HUES6 (cell line): ENCODE measurements at regions not wholly inside any gene's neighbourhood (a gene's known extent, or its start where the extent isn't known, plus 50 kb on each side); places are given as distances from the start of the nearest gene placed in this dataset.
"Not testable (repeated sequence)": the region's sequence is repeated elsewhere in the genome, so short reads cannot be mapped to it uniquely, and the experiment has no call there.

Experiments
- H3K27ac ChIP-seq: 2 replicates; pipeline ENCODE4 v1.7.0; 2013; ENCODE audit warnings: low read depth, mild to moderate bottlenecking, low read length, inconsistent platforms
- H3K27me3 ChIP-seq: 2 replicates; pipeline ENCODE4 v1.6.1; 2013; ENCODE audit warnings: low read length; ENCODE audit not compliant: control insufficient read depth, insufficient read depth
- H3K36me3 ChIP-seq: 2 replicates; pipeline ENCODE4 v1.6.1; 2013; ENCODE audit warnings: low read length; ENCODE audit not compliant: control insufficient read depth, insufficient read depth
- H3K4me1 ChIP-seq: 2 replicates; pipeline ENCODE4 v1.6.1; 2013; ENCODE audit warnings: low read length; ENCODE audit not compliant: control insufficient read depth, insufficient read depth
- H3K4me3 ChIP-seq: 2 replicates; pipeline ENCODE4 v1.5.1; 2013; ENCODE audit warnings: low read depth, low read length
- H3K9ac ChIP-seq: one replicate; pipeline ENCODE4 v1.6.1; 2013; ENCODE audit warnings: mild to moderate bottlenecking, low read length
- H3K9me3 ChIP-seq: 2 replicates; pipeline ENCODE4 v1.6.1; 2013; ENCODE audit warnings: low read depth, low read length; ENCODE audit not compliant: control insufficient read depth, insufficient read depth

DNA sequence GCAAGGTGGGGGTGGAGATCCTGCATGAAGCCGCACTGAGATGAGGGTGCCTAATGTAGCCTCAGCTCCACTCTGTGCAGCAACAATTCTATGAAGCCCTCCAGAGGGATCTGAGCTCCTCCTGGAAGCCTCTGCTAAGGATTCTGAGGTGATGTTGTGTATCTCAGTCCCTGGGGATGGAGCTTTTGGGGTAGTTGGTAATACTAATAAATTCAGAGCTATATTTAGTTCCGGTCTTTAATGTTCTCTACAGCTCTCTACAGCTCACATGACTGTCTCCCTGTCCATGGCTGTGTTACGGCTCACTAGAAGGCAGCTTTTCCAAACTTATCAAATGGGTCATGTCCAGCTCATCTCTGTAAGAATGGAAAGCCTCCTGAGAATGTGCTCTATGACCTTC is 93.4 kb downstream of the ISX start:
- Histone ChIP-seq H3K36me3 (no peaks in the 10 kb centered on the region), H3K27ac (no peak overlapping the region), H3K27me3 (no peaks in the 10 kb centered on the region), H3K4me1 (peaks cover 7% of the 10 kb centered on the region), H3K9ac (no peak overlapping the region), H3K4me3 (no peak overlapping the region), H3K9me3 (0 out of 2 replicates have a peak, but pooled peaks cover 2% of the 10 kb centered on the region)

GRCh38 chr22:35160268-35160667 is 94.3 kb downstream of the ISX start:
- Histone ChIP-seq H3K27me3 (no peaks in the 10 kb centered on the region), H3K4me1 (no peaks in the 10 kb centered on the region; the same call in 1 of the 2 replicates), H3K9ac (no peak overlapping the region), H3K4me3 (no peak overlapping the region), H3K27ac (no peak overlapping the region), H3K36me3 (peaks cover 3% of the 10 kb centered on the region; the same call in 1 of the 2 replicates), H3K9me3 (peaks cover 9% of the 10 kb centered on the region)

DNA sequence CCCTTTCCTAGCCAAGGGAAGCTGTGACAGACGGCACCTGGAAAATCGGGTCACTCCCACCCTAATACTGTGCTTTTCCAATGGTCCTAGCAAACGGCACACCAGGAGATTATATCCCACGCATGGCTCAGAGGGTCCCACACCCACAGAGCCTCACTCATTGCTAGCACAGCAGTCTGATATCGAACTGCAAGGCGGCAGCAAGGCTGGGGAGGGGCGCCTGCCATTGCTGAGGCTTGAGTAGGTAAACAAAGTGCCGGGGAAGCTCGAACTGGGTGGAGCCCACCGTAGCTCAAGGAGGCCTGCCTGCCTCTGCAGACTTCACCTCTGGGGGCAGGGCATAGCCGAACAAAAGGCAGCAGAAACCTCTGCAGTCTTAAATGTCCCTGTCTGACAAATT is 91.4 kb upstream of the HMGXB4 start:
- H3K36me3 ChIP-seq: not testable (repeated sequence)

DNA sequence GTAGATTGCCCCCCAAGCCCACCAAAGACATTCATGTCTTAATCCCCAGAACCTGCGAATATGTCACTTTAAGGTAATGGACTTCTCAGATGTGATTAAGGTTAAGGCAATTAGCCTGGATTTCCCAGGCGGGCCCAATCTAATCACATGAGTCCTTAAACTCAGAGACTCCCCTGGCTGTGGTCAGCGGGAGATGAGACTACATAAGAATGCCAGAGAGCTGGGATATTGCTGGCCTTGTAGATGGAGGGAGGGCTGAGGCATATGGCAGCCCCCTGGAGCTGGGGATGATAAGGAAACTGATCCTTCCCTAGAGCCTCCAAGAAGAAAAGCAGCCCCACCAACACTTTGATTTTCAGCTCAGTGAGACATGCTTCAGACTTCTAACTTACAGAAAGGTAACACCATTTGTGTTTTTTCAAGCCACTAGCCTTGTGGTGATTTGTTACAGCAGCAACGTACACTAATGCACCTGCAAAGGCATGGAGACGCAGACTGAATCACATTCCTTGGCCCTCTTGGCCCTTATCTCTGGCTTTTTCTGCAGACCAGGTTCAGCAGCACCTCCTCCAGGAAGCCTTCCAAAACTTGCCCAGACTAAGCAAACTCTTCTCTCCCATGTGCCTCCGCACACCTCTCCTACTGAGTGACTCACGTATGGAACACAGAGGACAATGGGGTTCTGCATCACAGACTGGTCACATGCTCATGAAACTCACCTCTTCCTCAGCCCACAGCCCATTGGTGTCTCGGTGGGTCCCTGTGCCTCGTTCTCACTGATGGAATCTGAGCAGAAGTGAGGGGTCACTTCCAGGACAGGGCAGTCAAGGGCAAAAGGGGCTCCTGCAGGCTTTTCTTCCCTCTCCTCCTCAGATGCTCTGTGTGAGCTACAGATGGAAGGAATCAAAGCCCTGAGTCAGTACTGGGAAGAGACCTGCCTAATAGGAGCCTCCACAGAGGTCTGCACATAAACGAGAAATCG is 86.3 kb upstream of the HMGXB4 start:
- peaks cover 3% of the 10 kb centered on the region; the same call in 1 of the 2 replicates for H3K9me3 ChIP-seq
- H3K4me3 ChIP-seq: no peak overlapping the region
- H3K27ac ChIP-seq: no peak overlapping the region
- no peaks in the 10 kb centered on the region for H3K36me3 ChIP-seq
- H3K9ac ChIP-seq: no peak overlapping the region
- H3K4me1 ChIP-seq: peaks cover 9% of the 10 kb centered on the region; the same call in 1 of the 2 replicates
- H3K27me3 ChIP-seq: no peaks in the 10 kb centered on the region

More for the DNA sequence above, 91.4 kb upstream of the HMGXB4 start:
- peaks cover 17% of the 10 kb centered on the region for H3K9me3 ChIP-seq
- not testable (repeated sequence) for H3K9ac ChIP-seq, H3K4me3 ChIP-seq, H3K27me3 ChIP-seq, H3K27ac ChIP-seq, H3K4me1 ChIP-seq

DNA sequence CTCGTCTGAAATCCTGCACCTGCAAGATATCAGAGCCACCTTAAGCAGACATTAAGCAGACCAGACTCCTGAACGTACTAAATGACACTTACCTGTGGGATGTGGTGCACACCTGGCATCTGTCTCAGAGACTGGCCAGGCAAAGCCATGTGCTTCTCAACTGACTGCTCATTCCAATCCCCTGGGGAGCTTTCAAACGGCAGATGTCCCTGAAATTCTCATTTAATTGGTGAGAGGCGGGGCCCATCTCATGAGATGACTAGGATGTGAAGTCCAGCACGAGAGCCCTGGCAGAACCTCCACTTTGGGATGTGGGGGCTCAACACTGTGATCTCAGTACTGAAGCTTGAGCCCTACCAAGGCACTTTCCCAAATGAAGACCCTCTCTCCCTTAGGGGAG is 84.9 kb upstream of the HMGXB4 start:
- Histone ChIP-seq H3K4me1 (peaks cover 9% of the 10 kb centered on the region; the same call in 1 of the 2 replicates), H3K27me3 (no peaks in the 10 kb centered on the region), H3K9ac (no peak overlapping the region), H3K36me3 (no peaks in the 10 kb centered on the region), H3K27ac (no peak overlapping the region), H3K4me3 (no peak overlapping the region), H3K9me3 (no peaks in the 10 kb centered on the region)

- H3K4me1 ChIP-seq: peaks cover 9% of the 10 kb centered on the region; the same call in 1 of the 2 replicates
- H3K4me3 ChIP-seq: no peak overlapping the region
- H3K27me3 ChIP-seq: no peaks in the 10 kb centered on the region
- H3K9me3 ChIP-seq: no peaks in the 10 kb centered on the region
- no peaks in the 10 kb centered on the region for H3K36me3 ChIP-seq
- no peak overlapping the region for H3K27ac ChIP-seq
- H3K9ac ChIP-seq: no peak overlapping the region
Measured at GRCh38 chr22:35173655-35174054, 83.6 kb upstream of the HMGXB4 start.

- Histone ChIP-seq H3K27ac (no peak overlapping the region), H3K4me1 (peaks cover 9% of the 10 kb centered on the region; the same call in 1 of the 2 replicates), H3K36me3 (no peaks in the 10 kb centered on the region), H3K27me3 (no peaks in the 10 kb centered on the region), H3K9me3 (no peaks in the 10 kb centered on the region), H3K4me3 (no peak overlapping the region), H3K9ac (no peak overlapping the region)
Measured at GRCh38 chr22:35174401-35175038, 82.8 kb upstream of the HMGXB4 start.

DNA sequence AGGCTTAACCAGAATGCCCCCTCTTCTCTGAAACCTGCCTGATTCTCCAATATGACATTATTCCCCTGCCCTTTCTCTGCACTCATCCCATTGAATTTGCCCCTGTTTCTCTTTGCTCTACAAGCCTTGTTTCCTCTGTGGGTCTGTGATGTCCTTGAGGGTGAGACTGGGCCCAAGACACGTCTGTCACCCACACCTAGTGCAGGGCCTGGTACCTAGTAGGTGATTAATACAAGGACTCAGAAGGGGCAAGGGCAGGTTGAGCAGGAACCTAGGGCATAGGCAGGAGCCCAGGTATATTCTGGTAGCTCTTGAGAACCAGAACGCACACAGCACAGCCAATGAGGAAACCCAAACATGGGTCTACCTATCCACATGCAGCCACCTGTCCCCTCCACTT is 81.9 kb upstream of the HMGXB4 start:
- Histone ChIP-seq H3K9ac (no peak overlapping the region), H3K4me3 (no peak overlapping the region)

GRCh38 chr22:35177811-35178210 is 79.5 kb upstream of the HMGXB4 start:
- H3K27ac ChIP-seq: no peak overlapping the region
- no peaks in the 10 kb centered on the region for H3K9me3 ChIP-seq
- no peaks in the 10 kb centered on the region for H3K27me3 ChIP-seq

More for the DNA sequence above, 81.9 kb upstream of the HMGXB4 start:
- no peaks in the 10 kb centered on the region for H3K36me3 ChIP-seq
- peaks cover 9% of the 10 kb centered on the region; the same call in 1 of the 2 replicates for H3K4me1 ChIP-seq
- H3K9me3 ChIP-seq: no peaks in the 10 kb centered on the region
- no peaks in the 10 kb centered on the region for H3K27me3 ChIP-seq
- no peak overlapping the region for H3K27ac ChIP-seq

DNA sequence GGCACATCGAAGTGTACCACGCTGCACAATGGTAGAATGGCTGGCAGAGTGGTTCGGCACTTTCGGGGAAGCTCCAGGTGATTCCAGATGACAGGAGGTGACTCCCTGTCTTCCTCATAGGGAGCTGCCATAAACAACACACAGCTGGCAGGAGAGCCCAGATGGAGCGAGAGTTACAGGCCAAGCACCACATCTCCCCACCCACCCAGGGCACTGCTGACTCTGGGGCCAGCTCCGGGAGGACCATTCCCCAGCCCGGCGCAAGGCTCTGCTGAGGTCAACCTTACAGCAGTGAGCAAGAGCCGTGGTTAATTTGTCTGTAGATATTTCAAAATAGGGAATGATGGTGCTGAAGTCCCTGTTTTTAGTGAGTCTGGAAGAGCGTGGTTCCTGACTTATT is 78.8 kb upstream of the HMGXB4 start:
- Histone ChIP-seq H3K27ac (no peak overlapping the region), H3K4me1 (no peaks in the 10 kb centered on the region), H3K9me3 (no peaks in the 10 kb centered on the region), H3K9ac (no peak overlapping the region), H3K36me3 (no peaks in the 10 kb centered on the region), H3K4me3 (no peak overlapping the region), H3K27me3 (no peaks in the 10 kb centered on the region)

More at GRCh38 chr22:35177811-35178210, 79.5 kb upstream of the HMGXB4 start:
- no peak overlapping the region for H3K9ac ChIP-seq
- no peak overlapping the region for H3K4me3 ChIP-seq
- no peaks in the 10 kb centered on the region for H3K36me3 ChIP-seq
- H3K4me1 ChIP-seq: peaks cover 1% of the 10 kb centered on the region; the same call in 1 of the 2 replicates

GRCh38 chr22:35183917-35184316 is 73.4 kb upstream of the HMGXB4 start:
- H3K36me3 ChIP-seq: no peaks in the 10 kb centered on the region

More at GRCh38 chr22:35183917-35184316, 73.4 kb upstream of the HMGXB4 start:
- no peak overlapping the region for H3K4me3 ChIP-seq
- H3K4me1 ChIP-seq: no peaks in the 10 kb centered on the region
- peaks cover under 1% of the 10 kb centered on the region; the same call in 1 of the 2 replicates for H3K9me3 ChIP-seq
- H3K9ac ChIP-seq: no peak overlapping the region
- no peak overlapping the region for H3K27ac ChIP-seq
- no peaks in the 10 kb centered on the region for H3K27me3 ChIP-seq
